Calu3 (cell line): ENCODE measurements at regions not wholly inside any gene's neighbourhood (a gene's known extent, or its start where the extent isn't known, plus 50 kb on each side); places are given as distances from the start of the nearest gene placed in this dataset.

ENCODE experiments used
- BruUV-seq: library from RNA; stranded (reverse); fragments of 400-500 nt; replicated peaks from 2 replicates; lab custom pipeline; 2021; lab: Mats Ljungman, UMichigan
- CTCF ChIA-PET: fragments of 300-600 bp; sonication (Branson Sonifier 250); formaldehyde crosslinking; loops from one replicate; lab custom pipeline; 2022; ENCODE audit warnings: antibody characterized with exemption; lab: Charles Lee
- DNase-seq: peaks from one replicate; pipeline ENCODE4 v3.0.0; 2022
- H3K27ac Mint-ChIP-seq: one replicate; pipeline ENCODE4 v1.8.0; 2022; ENCODE audit warnings: mixed read lengths; ENCODE audit not compliant: unreplicated experiment
- H3K27me3 Mint-ChIP-seq: one replicate; pipeline ENCODE4 v1.8.0; 2022; ENCODE audit warnings: mixed read lengths; ENCODE audit not compliant: unreplicated experiment
- H3K36me3 Mint-ChIP-seq: one replicate; pipeline ENCODE4 v1.8.0; 2022; ENCODE audit warnings: mild to moderate bottlenecking, moderate library complexity, mixed read lengths; ENCODE audit not compliant: insufficient read depth, unreplicated experiment
- H3K4me1 Mint-ChIP-seq: one replicate; pipeline ENCODE4 v1.8.0; 2022; ENCODE audit warnings: mild to moderate bottlenecking, low read depth, mixed read lengths; ENCODE audit not compliant: unreplicated experiment
- H3K4me3 Mint-ChIP-seq: one replicate; pipeline ENCODE4 v1.8.0; 2022; ENCODE audit warnings: mild to moderate bottlenecking, low read depth, moderate library complexity, mixed read lengths; ENCODE audit not compliant: unreplicated experiment
- H3K9me3 Mint-ChIP-seq: one replicate; pipeline ENCODE4 v1.8.0; 2022; ENCODE audit warnings: low read depth, mixed read lengths; ENCODE audit not compliant: unreplicated experiment
- intact Hi-C: fragments of 100-400 bp; cut with micrococcal nuclease; formaldehyde crosslinking; loops from one replicate; pipeline ENCODE4 v1.10.0; 2022; ENCODE audit not compliant: unreplicated experiment
- TF ChIP-seq, protein P1 (sequence below): fragments of 200-600 bp; IDR thresholded peaks from one replicate; pipeline ENCODE4 v1.8.0; 2022; ENCODE audit warnings: antibody characterized with exemption; ENCODE audit not compliant: unreplicated experiment

- no peak overlapping the region for H3K27ac Mint-ChIP-seq
- intact Hi-C loops = no loop called here
- CTCF ChIA-PET = no interaction called here
- H3K9me3 Mint-ChIP-seq = no peaks in the 10 kb centered on the region
- H3K4me1 Mint-ChIP-seq = no peaks in the 10 kb centered on the region
- no peaks in the 10 kb centered on the region for H3K36me3 Mint-ChIP-seq
- TF ChIP-seq, protein P1, sequence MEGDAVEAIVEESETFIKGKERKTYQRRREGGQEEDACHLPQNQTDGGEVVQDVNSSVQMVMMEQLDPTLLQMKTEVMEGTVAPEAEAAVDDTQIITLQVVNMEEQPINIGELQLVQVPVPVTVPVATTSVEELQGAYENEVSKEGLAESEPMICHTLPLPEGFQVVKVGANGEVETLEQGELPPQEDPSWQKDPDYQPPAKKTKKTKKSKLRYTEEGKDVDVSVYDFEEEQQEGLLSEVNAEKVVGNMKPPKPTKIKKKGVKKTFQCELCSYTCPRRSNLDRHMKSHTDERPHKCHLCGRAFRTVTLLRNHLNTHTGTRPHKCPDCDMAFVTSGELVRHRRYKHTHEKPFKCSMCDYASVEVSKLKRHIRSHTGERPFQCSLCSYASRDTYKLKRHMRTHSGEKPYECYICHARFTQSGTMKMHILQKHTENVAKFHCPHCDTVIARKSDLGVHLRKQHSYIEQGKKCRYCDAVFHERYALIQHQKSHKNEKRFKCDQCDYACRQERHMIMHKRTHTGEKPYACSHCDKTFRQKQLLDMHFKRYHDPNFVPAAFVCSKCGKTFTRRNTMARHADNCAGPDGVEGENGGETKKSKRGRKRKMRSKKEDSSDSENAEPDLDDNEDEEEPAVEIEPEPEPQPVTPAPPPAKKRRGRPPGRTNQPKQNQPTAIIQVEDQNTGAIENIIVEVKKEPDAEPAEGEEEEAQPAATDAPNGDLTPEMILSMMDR = no peak
- DNase-seq = no peak
- H3K27me3 Mint-ChIP-seq = peaks cover 46% of the 10 kb centered on the region
- H3K4me3 Mint-ChIP-seq = no peak overlapping the region
- BruUV-seq = no TSS peak
These were observed 68.8 kb upstream of the RAB6C start for GRCh38 chr2:129910446-129911362.

DNA sequence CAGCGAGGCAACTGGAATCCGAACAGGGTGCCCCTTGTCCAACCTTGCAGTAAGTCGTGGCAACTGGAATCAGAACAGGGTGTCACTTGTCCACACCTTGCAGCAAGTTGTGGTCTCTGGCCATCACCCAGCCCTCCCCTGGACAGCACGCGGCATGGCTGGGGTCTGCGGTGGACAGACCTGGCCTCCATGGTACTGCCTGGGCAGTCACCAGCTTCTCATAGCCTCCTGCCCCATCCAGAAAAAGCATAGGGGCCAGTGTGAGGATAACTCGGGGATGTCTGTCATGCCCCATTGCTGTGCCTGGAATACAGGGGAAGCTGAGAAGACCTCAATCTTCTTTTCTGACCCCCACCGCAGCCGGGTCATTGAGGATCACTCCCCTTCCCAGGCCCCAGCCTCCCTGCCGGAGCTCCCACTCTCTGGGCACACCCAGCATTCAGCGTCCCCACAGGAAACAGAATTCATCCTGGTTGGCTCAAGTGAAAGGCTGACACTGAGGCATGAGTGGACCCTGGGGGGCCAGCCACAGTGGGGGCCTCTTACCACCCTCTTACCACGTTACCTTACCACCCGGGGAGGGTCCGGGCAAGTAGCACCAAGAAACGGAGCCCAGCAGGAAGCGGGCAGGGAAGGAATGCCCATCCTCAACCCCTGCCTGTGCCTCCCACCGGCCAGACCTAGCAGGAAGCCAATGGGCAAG lies 68.0 kb upstream of the RAB6C start:
- Mint-ChIP-seq H3K4me1 (no peaks in the 10 kb centered on the region), H3K36me3 (no peaks in the 10 kb centered on the region), H3K4me3 (no peak overlapping the region), H3K27me3 (peaks cover 46% of the 10 kb centered on the region), H3K9me3 (no peaks in the 10 kb centered on the region), H3K27ac (no peak overlapping the region)
- intact Hi-C loops = no loop called here
- CTCF ChIA-PET = no interaction called here
- BruUV-seq = no TSS peak
- TF ChIP-seq, protein P1 = no peak
- DNase-seq = no peak

DNA sequence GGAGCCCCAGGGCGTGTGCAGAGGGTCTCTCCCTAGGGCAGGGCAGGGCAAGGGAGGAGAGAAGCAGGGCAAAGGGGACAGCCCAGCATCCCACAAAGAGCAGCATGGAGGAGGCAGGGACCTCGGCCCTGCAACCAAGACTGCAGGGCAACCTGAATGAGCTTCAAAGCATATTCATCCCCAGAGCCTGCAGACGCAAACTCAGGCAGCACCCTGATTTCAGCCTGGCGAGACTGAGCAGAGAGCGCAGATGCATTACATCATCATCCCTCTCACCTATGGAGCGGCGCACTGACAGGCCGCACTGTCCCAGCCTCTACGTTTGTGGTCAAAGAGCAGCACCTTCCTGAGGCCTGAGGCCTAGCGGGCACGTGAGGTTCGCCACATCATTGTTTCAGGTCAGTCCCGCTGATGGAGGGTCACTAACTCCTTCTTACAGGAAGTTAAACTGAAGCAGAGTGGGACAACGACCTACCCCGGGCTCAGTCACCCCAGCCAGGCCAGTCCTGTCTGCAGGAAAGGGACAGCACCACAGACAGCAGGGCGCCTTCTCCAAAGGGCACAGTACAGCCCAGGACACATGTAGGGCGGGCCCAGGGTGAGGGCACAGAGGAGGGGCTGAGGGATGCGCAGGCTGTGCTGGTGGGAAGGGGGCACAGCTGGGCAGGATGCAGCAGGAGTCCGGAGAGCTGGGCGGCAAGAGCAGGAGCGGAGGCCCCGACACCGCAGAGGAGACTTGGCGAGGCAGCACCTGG lies 67.2 kb upstream of the RAB6C start:
- no peak overlapping the region for H3K4me3 Mint-ChIP-seq
- CTCF ChIA-PET = no interaction called here
- peaks cover 39% of the 10 kb centered on the region for H3K27me3 Mint-ChIP-seq
- H3K27ac Mint-ChIP-seq = no peak overlapping the region
- intact Hi-C loops = no loop called here
- H3K36me3 Mint-ChIP-seq = no peaks in the 10 kb centered on the region
- H3K9me3 Mint-ChIP-seq = no peaks in the 10 kb centered on the region
- TF ChIP-seq, protein P1 = no peak
- DNase-seq = no peak
- BruUV-seq = no TSS peak
- H3K4me1 Mint-ChIP-seq = no peaks in the 10 kb centered on the region
